Endothelial cell of umbilical vein (primary cell): ENCODE measurements at regions not wholly inside any gene's neighbourhood (a gene's known extent, or its start where the extent isn't known, plus 50 kb on each side); places are given as distances from the start of the nearest gene placed in this dataset.

Experiments used
- BruUV-seq: library from RNA; stranded (reverse); fragments of 400-500 nt; replicated peaks from 2 replicates; lab custom pipeline; 2021; lab: Mats Ljungman, UMichigan
- CTCF ChIA-PET: fragments of 300-600, 350-600 bp; sonication (Branson Sonifier 250); formaldehyde crosslinking; loops from one replicate; lab custom pipeline; 2021; ENCODE audit warnings: antibody characterized with exemption, inconsistent platforms; lab: Charles Lee
- POLR2A ChIA-PET: fragments of 300-600, 350-600 bp; sonication (Branson Sonifier 250); formaldehyde crosslinking; loops from one replicate; lab custom pipeline; 2021; ENCODE audit warnings: antibody characterized with exemption, inconsistent platforms; lab: Charles Lee
- DNase-seq: peaks from one replicate; pipeline ENCODE4 v3.0.0-alpha.2; 2011; ENCODE audit warnings: low read depth, low spot score
- FAIRE-seq: peaks from 2 replicates; lab custom pipeline; 2011; peaks lifted over from hg19 to GRCh38; lab: Jason Lieb, UNC
- H2AFZ ChIP-seq: 2 replicates; pipeline ENCODE4 v1.6.0; 2012; ENCODE audit warnings: low read depth, low read length, control low read depth, inconsistent platforms
- H3K27ac ChIP-seq: 2 replicates; pipeline ENCODE4 v1.5.1; 2011; ENCODE audit warnings: low read depth, mild to moderate bottlenecking, control low read depth, low read length, moderate library complexity; ENCODE audit not compliant: insufficient read depth
- H3K27me3 ChIP-seq, 2 experiments: 2 replicates each; pipeline versions ENCODE4 v1.6.0 to v1.6.1; 2011; ENCODE audit warnings: low read length in 2 of 2, mixed read lengths in 1 of 2; ENCODE audit not compliant: control insufficient read depth in 2 of 2, insufficient read depth in 2 of 2
- H3K36me3 ChIP-seq, 2 experiments: 2 replicates in 1 of 2; 3 replicates in 1 of 2; pipeline ENCODE4 v1.5.1; 2011; ENCODE audit warnings: low read length in 2 of 2, mild to moderate bottlenecking in 1 of 2, moderate library complexity in 1 of 2; ENCODE audit not compliant: control insufficient read depth in 2 of 2, insufficient read depth in 2 of 2; ENCODE audit errors: extremely low read depth in 1 of 2
- H3K4me1 ChIP-seq: 3 replicates; pipeline ENCODE4 v1.5.1; 2011; ENCODE audit warnings: mild to moderate bottlenecking, low read length; ENCODE audit not compliant: control insufficient read depth, insufficient read depth; ENCODE audit errors: extremely low read depth
- H3K4me2 ChIP-seq: 2 replicates; pipeline ENCODE4 v1.6.1; 2011; ENCODE audit warnings: low read length, control low read depth, mixed read lengths; ENCODE audit not compliant: insufficient read depth
- H3K4me3 ChIP-seq, 3 experiments: fragments of 200-600 bp in 1 of 3; sonication (generic), shearing (Covaris generic) in 1 of 3; replicated peaks in 1 of 3; 2 replicates each; pipeline ENCODE4 v1.5.1; 2011 to 2016; ENCODE audit warnings: control low read depth in 3 of 3, low read length in 3 of 3, mild to moderate bottlenecking in 2 of 3, inconsistent platforms in 1 of 3, low read depth in 1 of 3, moderate library complexity in 1 of 3; ENCODE audit not compliant: insufficient read depth in 1 of 3
- H3K79me2 ChIP-seq: 2 replicates; pipeline ENCODE4 v1.6.0; 2012; ENCODE audit warnings: low read length, inconsistent platforms; ENCODE audit not compliant: control insufficient read depth, insufficient read depth
- H3K9ac ChIP-seq: replicated peaks from 2 replicates; pipeline ENCODE3; 2011; ENCODE audit warnings: low read length, control low read depth; ENCODE audit not compliant: insufficient read depth; ENCODE audit errors: extremely low read depth
- H3K9me1 ChIP-seq: replicated peaks from 3 replicates; pipeline ENCODE4 v1.6.0; 2011; ENCODE audit warnings: mild to moderate bottlenecking, low read length; ENCODE audit not compliant: control insufficient read depth, insufficient read depth; ENCODE audit errors: extremely low read depth
- H3K9me3 ChIP-seq: replicated peaks from 2 replicates; pipeline ENCODE4 v1.5.1; 2012; ENCODE audit warnings: low read length, inconsistent platforms; ENCODE audit not compliant: control insufficient read depth, insufficient read depth
- H4K20me1 ChIP-seq: replicated peaks from 2 replicates; pipeline ENCODE3; 2011; ENCODE audit warnings: mild to moderate bottlenecking, low read length; ENCODE audit not compliant: control insufficient read depth, insufficient read depth; ENCODE audit errors: extremely low read depth
- EZH2 ChIP-seq: IDR thresholded peaks from 2 replicates; pipeline ENCODE4 v1.6.1; 2012; ENCODE audit warnings: borderline replicate concordance, low read depth, mild to moderate bottlenecking, moderate library complexity, low read length, inconsistent platforms; ENCODE audit not compliant: severe bottlenecking
- FOS ChIP-seq: IDR thresholded peaks from 2 replicates; pipeline ENCODE4 v1.6.1; 2011; ENCODE audit warnings: mild to moderate bottlenecking, low read length, moderate library complexity, borderline replicate concordance; ENCODE audit not compliant: insufficient read depth
- GATA2 ChIP-seq: IDR thresholded peaks from 2 replicates; pipeline ENCODE4 v1.7.0; 2011; ENCODE audit warnings: low read depth, mild to moderate bottlenecking, moderate library complexity, mixed read lengths, low read length; ENCODE audit not compliant: insufficient read length, insufficient read depth
- JUN ChIP-seq: IDR thresholded peaks from 2 replicates; pipeline ENCODE4 v1.6.1; 2011; ENCODE audit warnings: borderline replicate concordance, low read depth; ENCODE audit not compliant: insufficient read length, insufficient read depth
- MYC ChIP-seq: IDR thresholded peaks from one replicate; pipeline ENCODE4 v1.6.1; 2011; ENCODE audit warnings: mild to moderate bottlenecking, low read depth, low read length
- POLR2A ChIP-seq: IDR thresholded peaks from 2 replicates; pipeline ENCODE4 v1.6.1; 2012; ENCODE audit warnings: low read depth, mild to moderate bottlenecking, control low read depth, low read length
- POLR2AphosphoS5 ChIP-seq: IDR thresholded peaks from 2 replicates; pipeline ENCODE4 v1.6.1; 2012; ENCODE audit warnings: low read depth, mild to moderate bottlenecking, control low read depth, low read length, moderate library complexity; ENCODE audit not compliant: insufficient read depth
- dilution Hi-C: fragments of 300-500 bp; cut with MboI; formaldehyde crosslinking; loops from one replicate; pipeline ENCODE4 v1.15.0; 2019; ENCODE audit warnings: low sequenced_read_pairs; ENCODE audit not compliant: extremely low pct_ligation_motif_present
- intact Hi-C: fragments of 100-400 bp; cut with micrococcal nuclease; formaldehyde crosslinking; loops from one replicate; pipeline ENCODE4 v1.10.0; 2022
- TF ChIP-seq, protein P1 (sequence below), 2 donors: IDR thresholded peaks; 1 replicate in 1 of 2; 2 replicates in 1 of 2; pipeline ENCODE4 v1.5.1; 2011; ENCODE audit warnings: low read length in 2 of 2, mild to moderate bottlenecking in 2 of 2, moderate library complexity in 2 of 2, control low read depth in 1 of 2, inconsistent platforms in 1 of 2, low read depth in 1 of 2; ENCODE audit not compliant: insufficient read depth in 1 of 2; ENCODE audit errors: extremely low read depth in 1 of 2
- TF ChIP-seq, protein P2 (sequence below): IDR thresholded peaks from 2 replicates; pipeline ENCODE4 v1.6.1; 2011; ENCODE audit not compliant: insufficient read depth, insufficient read length

DNA sequence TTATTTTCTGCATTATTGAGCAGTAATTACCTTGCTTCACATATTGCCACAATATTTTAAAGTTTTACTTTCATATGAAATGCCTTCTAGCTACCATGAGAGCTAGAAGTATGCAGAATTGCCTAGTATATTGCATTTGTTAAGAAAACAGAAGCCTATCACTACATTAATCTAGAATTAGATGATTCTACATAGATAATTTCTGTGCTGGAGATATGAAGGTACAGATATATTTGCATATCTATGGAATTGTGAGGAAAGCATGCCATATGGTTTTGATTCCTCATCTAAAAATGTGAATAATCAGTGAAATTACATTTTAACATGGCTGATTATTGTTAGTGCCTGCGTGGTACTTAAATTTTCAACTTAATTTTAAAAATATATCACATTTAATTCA, 1418.3 kb downstream of the NCAM2 start:
- Histone ChIP-seq H3K79me2 (no peaks in the 10 kb centered on the region), H3K4me1 (no peaks in the 10 kb centered on the region), H3K27me3 (no peaks in the 10 kb centered on the region), H3K36me3 (no peaks in the 10 kb centered on the region), H3K9ac (no peak overlapping the region), H3K9me1 (no peaks in the 10 kb centered on the region), H2AFZ (no peak overlapping the region), H3K4me2 (no peak overlapping the region), H3K27ac (no peak overlapping the region), H3K9me3 (no peaks in the 10 kb centered on the region), H3K4me3 (no peak overlapping the region), H4K20me1 (no peaks in the 10 kb centered on the region)
- no peak for DNase-seq
- CTCF ChIA-PET, result no interaction called here
- POLR2A ChIA-PET, result no interaction called here
- no peak for FAIRE-seq
- intact Hi-C loops (no loop called here), dilution Hi-C loops (no loop called here)
- BruUV-seq, result no TSS peak
- TF ChIP-seq FOS, result no peak

DNA sequence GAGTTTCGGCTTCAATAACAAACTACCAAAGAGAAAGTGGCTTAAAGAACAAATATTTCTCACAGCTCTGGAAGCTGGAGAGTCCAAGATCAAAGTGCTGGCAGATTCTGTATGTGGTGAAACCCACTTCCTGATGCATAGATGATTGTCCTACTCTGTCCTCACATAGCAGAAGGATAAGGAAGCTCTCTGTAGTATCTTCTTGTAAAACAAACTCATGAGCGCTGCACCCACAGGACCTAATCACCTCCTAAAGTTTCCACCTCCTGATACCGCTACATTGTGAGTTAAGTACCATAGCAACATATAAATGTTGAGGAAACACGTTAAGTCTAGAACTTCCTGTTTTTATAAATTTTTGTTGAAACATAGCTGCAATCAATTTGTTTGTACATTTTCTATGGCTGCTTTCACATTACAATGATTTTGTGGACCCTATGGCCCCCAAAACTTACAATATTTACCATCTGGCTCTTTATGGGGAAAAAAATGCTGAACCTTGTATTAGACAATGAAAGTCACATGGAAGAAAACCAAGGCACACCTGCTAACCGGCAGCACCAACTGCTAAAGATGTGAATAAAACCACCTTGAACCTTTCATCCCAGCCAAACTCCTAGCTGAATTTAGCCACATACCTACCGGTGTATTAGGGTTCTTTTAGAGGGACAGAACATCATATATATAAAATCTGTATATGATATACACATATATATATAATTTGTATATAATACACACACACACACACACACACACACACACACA, 1423.4 kb downstream of the NCAM2 start:
- Histone ChIP-seq H3K4me1 (no peaks in the 10 kb centered on the region), H3K4me3 (no peak overlapping the region), H3K4me2 (no peak overlapping the region), H3K27me3 (no peaks in the 10 kb centered on the region), H3K27ac (no peak overlapping the region), H3K79me2 (no peaks in the 10 kb centered on the region), H3K36me3 (no peaks in the 10 kb centered on the region), H2AFZ (no peak overlapping the region), H3K9me1 (no peaks in the 10 kb centered on the region), H3K9me3 (no peaks in the 10 kb centered on the region), H3K9ac (no peak overlapping the region), H4K20me1 (no peaks in the 10 kb centered on the region)
- no peak for DNase-seq
- dilution Hi-C loops (no loop called here), intact Hi-C loops (no loop called here)
- ChIA-PET POLR2A (no interaction called here), CTCF (no interaction called here)
- TF ChIP-seq EZH2 (no peak), POLR2A (no peak), GATA2 (no peak), POLR2AphosphoS5 (no peak), MYC (no peak), JUN (no peak), FOS (no peak)
- TF ChIP-seq, protein P1, sequence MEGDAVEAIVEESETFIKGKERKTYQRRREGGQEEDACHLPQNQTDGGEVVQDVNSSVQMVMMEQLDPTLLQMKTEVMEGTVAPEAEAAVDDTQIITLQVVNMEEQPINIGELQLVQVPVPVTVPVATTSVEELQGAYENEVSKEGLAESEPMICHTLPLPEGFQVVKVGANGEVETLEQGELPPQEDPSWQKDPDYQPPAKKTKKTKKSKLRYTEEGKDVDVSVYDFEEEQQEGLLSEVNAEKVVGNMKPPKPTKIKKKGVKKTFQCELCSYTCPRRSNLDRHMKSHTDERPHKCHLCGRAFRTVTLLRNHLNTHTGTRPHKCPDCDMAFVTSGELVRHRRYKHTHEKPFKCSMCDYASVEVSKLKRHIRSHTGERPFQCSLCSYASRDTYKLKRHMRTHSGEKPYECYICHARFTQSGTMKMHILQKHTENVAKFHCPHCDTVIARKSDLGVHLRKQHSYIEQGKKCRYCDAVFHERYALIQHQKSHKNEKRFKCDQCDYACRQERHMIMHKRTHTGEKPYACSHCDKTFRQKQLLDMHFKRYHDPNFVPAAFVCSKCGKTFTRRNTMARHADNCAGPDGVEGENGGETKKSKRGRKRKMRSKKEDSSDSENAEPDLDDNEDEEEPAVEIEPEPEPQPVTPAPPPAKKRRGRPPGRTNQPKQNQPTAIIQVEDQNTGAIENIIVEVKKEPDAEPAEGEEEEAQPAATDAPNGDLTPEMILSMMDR (IDR thresholded peaks at IDR 0.05; ENCODE audit: extremely low read depth in 1 of 2, insufficient read depth in 1 of 2, low read depth in 1 of 2, low read length in 2 of 2), result no peak
- TF ChIP-seq, protein P2, sequence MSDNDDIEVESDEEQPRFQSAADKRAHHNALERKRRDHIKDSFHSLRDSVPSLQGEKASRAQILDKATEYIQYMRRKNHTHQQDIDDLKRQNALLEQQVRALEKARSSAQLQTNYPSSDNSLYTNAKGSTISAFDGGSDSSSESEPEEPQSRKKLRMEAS, result no peak
- no peak for FAIRE-seq
- BruUV-seq, result no TSS peak
